ENCODE measurements at regions not wholly inside any gene's neighbourhood (a gene's known extent, or its start where the extent isn't known, plus 50 kb on each side); places are given as distances from the start of the nearest gene placed in this dataset.

- DNase-seq (ENCODE audit: low spot score in 2 of 2, unreplicated experiment in 2 of 2): no peak
- no peaks in the 10 kb centered on the region for H3K27me3 Mint-ChIP-seq (ENCODE audit: low read depth)
These were observed 462.4 kb downstream of the RAP2B start for GRCh38 chr3:153624310-153625030.

GRCh38 chr3:153625506-153625905 lies 463.5 kb downstream of the RAP2B start:
- Mint-ChIP-seq H3K27me3 (ENCODE audit: low read depth) (peaks cover 6% of the 10 kb centered on the region), H3K4me1 (no peaks in the 10 kb centered on the region), H3K36me3 (no peaks in the 10 kb centered on the region), H3K9me3 (peaks cover 1% of the 10 kb centered on the region), H3K27ac (no peak overlapping the region), H3K4me3 (no peak overlapping the region)
- TF ChIP-seq, protein P1, sequence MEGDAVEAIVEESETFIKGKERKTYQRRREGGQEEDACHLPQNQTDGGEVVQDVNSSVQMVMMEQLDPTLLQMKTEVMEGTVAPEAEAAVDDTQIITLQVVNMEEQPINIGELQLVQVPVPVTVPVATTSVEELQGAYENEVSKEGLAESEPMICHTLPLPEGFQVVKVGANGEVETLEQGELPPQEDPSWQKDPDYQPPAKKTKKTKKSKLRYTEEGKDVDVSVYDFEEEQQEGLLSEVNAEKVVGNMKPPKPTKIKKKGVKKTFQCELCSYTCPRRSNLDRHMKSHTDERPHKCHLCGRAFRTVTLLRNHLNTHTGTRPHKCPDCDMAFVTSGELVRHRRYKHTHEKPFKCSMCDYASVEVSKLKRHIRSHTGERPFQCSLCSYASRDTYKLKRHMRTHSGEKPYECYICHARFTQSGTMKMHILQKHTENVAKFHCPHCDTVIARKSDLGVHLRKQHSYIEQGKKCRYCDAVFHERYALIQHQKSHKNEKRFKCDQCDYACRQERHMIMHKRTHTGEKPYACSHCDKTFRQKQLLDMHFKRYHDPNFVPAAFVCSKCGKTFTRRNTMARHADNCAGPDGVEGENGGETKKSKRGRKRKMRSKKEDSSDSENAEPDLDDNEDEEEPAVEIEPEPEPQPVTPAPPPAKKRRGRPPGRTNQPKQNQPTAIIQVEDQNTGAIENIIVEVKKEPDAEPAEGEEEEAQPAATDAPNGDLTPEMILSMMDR (IDR thresholded peaks at IDR 0.05; ENCODE audit: unreplicated experiment): no peak
- DNase-seq (ENCODE audit: low spot score in 2 of 2, unreplicated experiment in 2 of 2): no peak

More at GRCh38 chr3:153624310-153625030, 462.4 kb downstream of the RAP2B start:
- TF ChIP-seq, protein P1 (IDR thresholded peaks at IDR 0.05; ENCODE audit: unreplicated experiment): no peak
- Mint-ChIP-seq H3K27ac (no peak overlapping the region), H3K9me3 (peaks cover 6% of the 10 kb centered on the region), H3K4me3 (no peak overlapping the region), H3K4me1 (no peaks in the 10 kb centered on the region), H3K36me3 (no peaks in the 10 kb centered on the region)

- Mint-ChIP-seq H3K4me1 (no peaks in the 10 kb centered on the region), H3K4me3 (no peak overlapping the region), H3K27ac (no peak overlapping the region), H3K9me3 (no peaks in the 10 kb centered on the region), H3K27me3 (ENCODE audit: low read depth) (peaks cover 6% of the 10 kb centered on the region), H3K36me3 (no peaks in the 10 kb centered on the region)
- no peak for DNase-seq (ENCODE audit: low spot score in 2 of 2, unreplicated experiment in 2 of 2)
- TF ChIP-seq, protein P1 (IDR thresholded peaks at IDR 0.05; ENCODE audit: unreplicated experiment): no peak
These were observed 464.1 kb downstream of the RAP2B start for GRCh38 chr3:153626158-153626557.

- no peak overlapping the region for H3K27ac Mint-ChIP-seq
- TF ChIP-seq, protein P1 (IDR thresholded peaks at IDR 0.05; ENCODE audit: unreplicated experiment): no peak
These were observed 466.6 kb downstream of the RAP2B start for GRCh38 chr3:153628591-153628990.

DNA sequence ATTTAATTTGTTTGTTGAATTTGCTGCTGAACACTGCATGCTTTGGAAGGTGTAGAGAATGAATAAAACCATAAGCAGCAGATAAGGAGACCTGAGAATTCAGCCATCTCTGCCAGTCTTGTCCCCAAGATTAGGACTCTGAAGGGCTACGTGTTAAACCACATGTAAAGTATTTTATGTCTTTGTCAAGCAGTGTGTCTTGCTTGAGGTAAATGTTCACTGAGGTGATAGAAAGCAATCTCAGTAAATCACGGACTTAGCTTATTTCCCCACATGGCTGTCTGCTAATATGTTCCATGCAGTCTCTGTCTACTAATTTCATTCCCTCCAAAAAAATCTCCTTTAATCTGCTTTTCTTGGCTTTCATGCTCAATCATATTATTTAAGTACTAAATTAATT lies 467.1 kb downstream of the RAP2B start:
- no peaks in the 10 kb centered on the region for H3K36me3 Mint-ChIP-seq
- H3K27ac Mint-ChIP-seq: no peak overlapping the region
- H3K4me3 Mint-ChIP-seq: no peak overlapping the region
- DNase-seq (ENCODE audit: low spot score in 2 of 2, unreplicated experiment in 2 of 2): no peak
- no peaks in the 10 kb centered on the region for H3K9me3 Mint-ChIP-seq
- H3K4me1 Mint-ChIP-seq: peaks cover 3% of the 10 kb centered on the region
- peaks cover 6% of the 10 kb centered on the region for H3K27me3 Mint-ChIP-seq (ENCODE audit: low read depth)
- TF ChIP-seq, protein P1 (IDR thresholded peaks at IDR 0.05; ENCODE audit: unreplicated experiment): no peak

More at GRCh38 chr3:153628591-153628990, 466.6 kb downstream of the RAP2B start:
- Mint-ChIP-seq H3K4me1 (peaks cover 3% of the 10 kb centered on the region), H3K9me3 (no peaks in the 10 kb centered on the region), H3K4me3 (no peak overlapping the region), H3K36me3 (no peaks in the 10 kb centered on the region), H3K27me3 (ENCODE audit: low read depth) (peaks cover 6% of the 10 kb centered on the region)
- DNase-seq (ENCODE audit: low spot score in 2 of 2, unreplicated experiment in 2 of 2): no peak
